SK-N-SH treated with all-trans-retinoic acid at 6 μM for 48 hours (cell line): ENCODE measurements at regions not wholly inside any gene's neighbourhood (a gene's known extent, or its start where the extent isn't known, plus 50 kb on each side); places are given as distances from the start of the nearest gene placed in this dataset.

Experiments
- ARNTL ChIP-seq: fragments of 450-650 bp; formaldehyde crosslinking; IDR thresholded peaks from 2 replicates; pipeline ENCODE4 v1.5.0; 2020; ENCODE audit warnings: low read depth, mild to moderate bottlenecking, moderate library complexity, borderline replicate concordance
- CSDC2 ChIP-seq: fragments of 250-450 bp; sonication (Bioruptor Pico); IDR thresholded peaks from 2 replicates; pipeline ENCODE4 v1.5.0; 2020; ENCODE audit warnings: mild to moderate bottlenecking, moderate library complexity
- CSRNP3 ChIP-seq: fragments of 250-450 bp; sonication (Bioruptor Pico); IDR thresholded peaks from 2 replicates; pipeline ENCODE4 v1.5.1; 2021; ENCODE audit warnings: mild to moderate bottlenecking, moderate library complexity
- GLIS3 ChIP-seq: fragments of 250-450 bp; sonication (Bioruptor Pico); IDR thresholded peaks from 2 replicates; pipeline ENCODE4 v1.5.0; 2020; ENCODE audit warnings: mild to moderate bottlenecking, moderate library complexity
- ISL1 ChIP-seq: fragments of 250-450 bp; sonication (Bioruptor Pico); IDR thresholded peaks from 2 replicates; pipeline ENCODE4 v2.1.2; 2022; ENCODE audit warnings: mild to moderate bottlenecking, moderate library complexity
- PATZ1 ChIP-seq: fragments of 250-450 bp; sonication (Bioruptor Pico); IDR thresholded peaks from 2 replicates; pipeline ENCODE4 v1.8.0; 2020; ENCODE audit warnings: mild to moderate bottlenecking, moderate library complexity, borderline replicate concordance
- POU6F1 ChIP-seq: fragments of 250-450 bp; sonication (Bioruptor Pico); IDR thresholded peaks from 2 replicates; pipeline ENCODE4 v1.8.0; 2021; ENCODE audit warnings: low read depth, mild to moderate bottlenecking, moderate library complexity, borderline replicate concordance
- PPARA ChIP-seq: fragments of 250-450 bp; sonication (Bioruptor Pico); IDR thresholded peaks from 2 replicates; pipeline ENCODE4 v1.5.0; 2020; ENCODE audit warnings: mild to moderate bottlenecking, borderline replicate concordance
- ZNF8 ChIP-seq: fragments of 450-650 bp; formaldehyde crosslinking; IDR thresholded peaks from 2 replicates; pipeline ENCODE4 v1.5.0; 2020; ENCODE audit warnings: mild to moderate bottlenecking, moderate library complexity

- no peak for TF ChIP-seq ZNF8 (CRISPR knock-in tag)
- TF ChIP-seq PPARA: no peak
- no peak for TF ChIP-seq CSRNP3 (CRISPR knock-in tag)
- TF ChIP-seq ARNTL: no peak
- TF ChIP-seq POU6F1 (CRISPR knock-in tag): no peak
- TF ChIP-seq CSDC2: no peak
- TF ChIP-seq GLIS3: no peak
- TF ChIP-seq PATZ1: no peak
- no peak for TF ChIP-seq ISL1 (CRISPR knock-in tag)
Measured at GRCh38 chr12:47397664-47398281, 308.1 kb downstream of the RPAP3 start.
